Kidney tubule cell (primary cell): ENCODE measurements at regions not wholly inside any gene's neighbourhood (a gene's known extent, or its start where the extent isn't known, plus 50 kb on each side); places are given as distances from the start of the nearest gene placed in this dataset.
"Not testable (repeated sequence)": the region's sequence is repeated elsewhere in the genome, so short reads cannot be mapped to it uniquely, and the experiment has no call there.

Experiments
- DNase-seq: peaks from one replicate; pipeline ENCODE4 v3.0.0-alpha.2; 2018; ENCODE audit warnings: low spot score

- peak; percentile 98 for DNase-seq
Observed at GRCh38 chr16:48003206-48003907, 152.4 kb downstream of the ABCC12 start.

GRCh38 chr16:48001324-48001895 lies 154.4 kb downstream of the ABCC12 start:
- DNase-seq, result no peak

GRCh38 chr16:48000622-48001021 lies 155.2 kb downstream of the ABCC12 start:
- no peak for DNase-seq

- no peak for DNase-seq
Observed at GRCh38 chr16:47999595-47999994, 156.2 kb downstream of the ABCC12 start.

- DNase-seq, result no peak
Observed at GRCh38 chr16:47995354-47995753, 160.4 kb downstream of the ABCC12 start.

GRCh38 chr16:47991491-47991890 lies 164.3 kb downstream of the ABCC12 start:
- no peak for DNase-seq

- no peak for DNase-seq
Observed at GRCh38 chr16:47990676-47991075, 165.1 kb downstream of the ABCC12 start.

- no peak for DNase-seq
Observed at GRCh38 chr16:47987136-47987535, 168.7 kb downstream of the ABCC12 start.

- no peak for DNase-seq
Observed at GRCh38 chr16:47986031-47986430, 169.8 kb downstream of the ABCC12 start.

GRCh38 chr16:47984669-47985068 lies 171.1 kb downstream of the ABCC12 start:
- DNase-seq, result no peak

- DNase-seq, result no peak
Observed at GRCh38 chr16:47983999-47984580, 171.7 kb downstream of the ABCC12 start.

GRCh38 chr16:47980212-47980611 lies 175.6 kb downstream of the ABCC12 start:
- DNase-seq, result no peak

- DNase-seq, result no peak
Observed at GRCh38 chr16:47979616-47980182, 176.1 kb downstream of the ABCC12 start.

- DNase-seq, result no peak
Observed at GRCh38 chr16:47979164-47979520, 176.7 kb downstream of the ABCC12 start.

GRCh38 chr16:47978491-47979163 lies 177.2 kb downstream of the ABCC12 start:
- DNase-seq, result peak; percentile 14

- no peak for DNase-seq
Observed at GRCh38 chr16:47977802-47978201, 178.0 kb downstream of the ABCC12 start.

- no peak for DNase-seq
Observed at GRCh38 chr16:47976636-47977210, 179.1 kb downstream of the ABCC12 start.

GRCh38 chr16:47974971-47975370 lies 180.8 kb downstream of the ABCC12 start:
- not testable (repeated sequence) for DNase-seq

- no peak for DNase-seq
Observed at GRCh38 chr16:47973552-47973951, 182.2 kb downstream of the ABCC12 start.

- DNase-seq, result no peak
Observed at GRCh38 chr16:47972246-47972985, 183.4 kb downstream of the ABCC12 start.

GRCh38 chr16:47971225-47971624 lies 184.6 kb downstream of the ABCC12 start:
- no peak for DNase-seq
